Neural cell (in vitro differentiated cells): ENCODE measurements at regions not wholly inside any gene's neighbourhood (a gene's known extent, or its start where the extent isn't known, plus 50 kb on each side); places are given as distances from the start of the nearest gene placed in this dataset.

Experiments used
- H2AFZ ChIP-seq: fragments of 200-600, 300-800 bp; sonication (generic), shearing (Covaris generic); 2 replicates; pipeline ENCODE4 v1.6.0; 2014; ENCODE audit warnings: low read depth, mild to moderate bottlenecking, antibody characterized with exemption, low read length, moderate library complexity
- H3F3A ChIP-seq: fragments of 200-600 bp; shearing (Covaris generic); 2 replicates; pipeline ENCODE4 v1.6.1; 2016; ENCODE audit warnings: mild to moderate bottlenecking, moderate library complexity, mixed read lengths, antibody characterized with exemption, low read length; ENCODE audit not compliant: insufficient read depth, poor library complexity, severe bottlenecking
- H3K27ac ChIP-seq: fragments of 200-600, 300-800 bp; sonication (generic), shearing (Covaris generic); 2 replicates; pipeline ENCODE4 v1.5.1; 2014; ENCODE audit warnings: mild to moderate bottlenecking, low read length, moderate library complexity
- H3K27me3 ChIP-seq: fragments of 300-800, 200-600 bp; sonication (generic), shearing (Covaris generic); 2 replicates; pipeline ENCODE4 v1.6.0; 2014; ENCODE audit warnings: mild to moderate bottlenecking, low read depth, low read length, moderate library complexity; ENCODE audit not compliant: insufficient read depth
- H3K36me3 ChIP-seq: fragments of 300-800, 200-600 bp; sonication (generic), shearing (Covaris generic); 2 replicates; pipeline ENCODE4 v1.5.1; 2014; ENCODE audit warnings: mild to moderate bottlenecking, antibody characterized with exemption, low read length, moderate library complexity; ENCODE audit not compliant: insufficient read depth
- H3K4me2 ChIP-seq: fragments of 300-800, 200-600 bp; sonication (generic), shearing (Covaris generic); 2 replicates; pipeline ENCODE4 v1.6.0; 2014; ENCODE audit warnings: mild to moderate bottlenecking, low read length
- H3K4me3 ChIP-seq: fragments of 300-800, 200-600 bp; sonication (generic), shearing (Covaris generic); 2 replicates; pipeline ENCODE4 v1.5.1; 2014; ENCODE audit warnings: mild to moderate bottlenecking, low read length, moderate library complexity
- H3K79me2 ChIP-seq: fragments of 200-600 bp; shearing (Covaris generic); replicated peaks from 2 replicates; pipeline ENCODE4 v1.6.0; 2014; ENCODE audit warnings: mild to moderate bottlenecking, low read length, moderate library complexity; ENCODE audit not compliant: insufficient read depth
- H3K9ac ChIP-seq: fragments of 300-800, 200-600 bp; sonication (generic), shearing (Covaris generic); 2 replicates; pipeline ENCODE4 v1.6.1; 2016; ENCODE audit warnings: mild to moderate bottlenecking, low read length, mixed read lengths
- H3K9me2 ChIP-seq: fragments of 200-600 bp; shearing (Covaris generic); 2 replicates; pipeline ENCODE4 v1.6.1; 2016; ENCODE audit warnings: mild to moderate bottlenecking, low read length, mixed read lengths; ENCODE audit not compliant: insufficient read depth
- H3K9me3 ChIP-seq: fragments of 200-600, 300-800 bp; sonication (generic), shearing (Covaris generic); 2 replicates; pipeline ENCODE4 v1.6.1; 2016; ENCODE audit warnings: mild to moderate bottlenecking, mixed run types, low read length, moderate library complexity, mixed read lengths
- H4K20me1 ChIP-seq: fragments of 200-600 bp; shearing (Covaris generic); 2 replicates; pipeline ENCODE4 v1.6.1; 2016; ENCODE audit warnings: mild to moderate bottlenecking, mixed run types; ENCODE audit not compliant: insufficient read depth
- EP300 ChIP-seq: fragments of 450-650 bp; conservative IDR thresholded peaks from 2 replicates; pipeline ENCODE4 v1.6.1; 2014; ENCODE audit warnings: antibody characterized with exemption, mild to moderate bottlenecking, moderate library complexity; ENCODE audit not compliant: poor library complexity, severe bottlenecking
- EZH2 ChIP-seq: fragments of 200-600, 300-800 bp; shearing (Covaris generic), sonication (generic); IDR thresholded peaks from 2 replicates; pipeline ENCODE4 v1.6.1; 2014; ENCODE audit warnings: antibody characterized with exemption, low read length, borderline replicate concordance, mild to moderate bottlenecking; ENCODE audit not compliant: insufficient read depth, poor library complexity, severe bottlenecking
- MXI1 ChIP-seq: fragments of 450-650 bp; conservative IDR thresholded peaks from 2 replicates; pipeline ENCODE4 v1.6.1; 2014; ENCODE audit warnings: antibody characterized with exemption, mild to moderate bottlenecking; ENCODE audit not compliant: poor library complexity, severe bottlenecking
- POLR2AphosphoS5 ChIP-seq: IDR thresholded peaks from 2 replicates; pipeline ENCODE4 v1.6.1; 2012
- RAD21 ChIP-seq: fragments of 450-650 bp; conservative IDR thresholded peaks from 2 replicates; pipeline ENCODE4 v1.6.1; 2014; ENCODE audit warnings: antibody characterized with exemption, mild to moderate bottlenecking, moderate library complexity
- SMC3 ChIP-seq: fragments of 450-650 bp; conservative IDR thresholded peaks from 2 replicates; pipeline ENCODE4 v1.6.1; 2014; ENCODE audit warnings: antibody characterized with exemption, mild to moderate bottlenecking, moderate library complexity; ENCODE audit not compliant: poor library complexity
- TAF1 ChIP-seq: IDR thresholded peaks from 2 replicates; pipeline ENCODE4 v1.6.1; 2012; ENCODE audit warnings: low read depth
- TF ChIP-seq, protein P1 (sequence below): fragments of 450-650 bp; IDR thresholded peaks from 2 replicates; pipeline ENCODE4 v1.5.1; 2014; ENCODE audit warnings: antibody characterized with exemption, mild to moderate bottlenecking, moderate library complexity; ENCODE audit not compliant: poor library complexity, severe bottlenecking
- TF ChIP-seq, protein P2 (sequence below): IDR thresholded peaks from 2 replicates; pipeline ENCODE4 v1.6.1; 2012; ENCODE audit warnings: borderline replicate concordance

DNA sequence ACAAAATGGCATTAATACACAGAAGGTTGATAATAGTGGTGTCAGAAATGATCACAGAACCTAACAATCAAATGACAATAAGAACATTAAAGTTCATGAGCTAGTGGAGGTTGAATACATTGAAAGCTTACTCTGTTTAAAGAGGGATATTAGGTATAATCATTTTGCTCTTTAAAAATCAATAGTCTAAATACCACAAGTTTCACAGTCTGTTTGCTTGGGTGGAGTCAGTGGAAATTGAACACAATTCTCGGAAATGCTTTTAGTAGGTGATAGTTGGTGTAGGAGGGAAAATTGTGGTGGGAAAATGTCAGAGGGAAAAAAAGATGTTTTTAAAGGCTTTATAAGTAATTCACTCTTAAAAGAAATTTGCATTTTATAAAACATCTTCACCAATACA lies 197.1 kb downstream of the GLUD2 start:
- H3K9me2 ChIP-seq = no peaks in the 10 kb centered on the region
- H3K4me2 ChIP-seq = no peak overlapping the region
- no peak overlapping the region for H2AFZ ChIP-seq
- no peaks in the 10 kb centered on the region for H3F3A ChIP-seq
- H3K27ac ChIP-seq = no peak overlapping the region
- H3K79me2 ChIP-seq = no peaks in the 10 kb centered on the region
- H3K9me3 ChIP-seq = no peaks in the 10 kb centered on the region
- H4K20me1 ChIP-seq = no peaks in the 10 kb centered on the region
- TF ChIP-seq EZH2 (no peak), RAD21 (no peak), SMC3 (no peak), MXI1 (no peak), POLR2AphosphoS5 (no peak), EP300 (no peak), TAF1 (no peak)
- TF ChIP-seq, protein P1, sequence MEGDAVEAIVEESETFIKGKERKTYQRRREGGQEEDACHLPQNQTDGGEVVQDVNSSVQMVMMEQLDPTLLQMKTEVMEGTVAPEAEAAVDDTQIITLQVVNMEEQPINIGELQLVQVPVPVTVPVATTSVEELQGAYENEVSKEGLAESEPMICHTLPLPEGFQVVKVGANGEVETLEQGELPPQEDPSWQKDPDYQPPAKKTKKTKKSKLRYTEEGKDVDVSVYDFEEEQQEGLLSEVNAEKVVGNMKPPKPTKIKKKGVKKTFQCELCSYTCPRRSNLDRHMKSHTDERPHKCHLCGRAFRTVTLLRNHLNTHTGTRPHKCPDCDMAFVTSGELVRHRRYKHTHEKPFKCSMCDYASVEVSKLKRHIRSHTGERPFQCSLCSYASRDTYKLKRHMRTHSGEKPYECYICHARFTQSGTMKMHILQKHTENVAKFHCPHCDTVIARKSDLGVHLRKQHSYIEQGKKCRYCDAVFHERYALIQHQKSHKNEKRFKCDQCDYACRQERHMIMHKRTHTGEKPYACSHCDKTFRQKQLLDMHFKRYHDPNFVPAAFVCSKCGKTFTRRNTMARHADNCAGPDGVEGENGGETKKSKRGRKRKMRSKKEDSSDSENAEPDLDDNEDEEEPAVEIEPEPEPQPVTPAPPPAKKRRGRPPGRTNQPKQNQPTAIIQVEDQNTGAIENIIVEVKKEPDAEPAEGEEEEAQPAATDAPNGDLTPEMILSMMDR = no peak
- TF ChIP-seq, protein P2, sequence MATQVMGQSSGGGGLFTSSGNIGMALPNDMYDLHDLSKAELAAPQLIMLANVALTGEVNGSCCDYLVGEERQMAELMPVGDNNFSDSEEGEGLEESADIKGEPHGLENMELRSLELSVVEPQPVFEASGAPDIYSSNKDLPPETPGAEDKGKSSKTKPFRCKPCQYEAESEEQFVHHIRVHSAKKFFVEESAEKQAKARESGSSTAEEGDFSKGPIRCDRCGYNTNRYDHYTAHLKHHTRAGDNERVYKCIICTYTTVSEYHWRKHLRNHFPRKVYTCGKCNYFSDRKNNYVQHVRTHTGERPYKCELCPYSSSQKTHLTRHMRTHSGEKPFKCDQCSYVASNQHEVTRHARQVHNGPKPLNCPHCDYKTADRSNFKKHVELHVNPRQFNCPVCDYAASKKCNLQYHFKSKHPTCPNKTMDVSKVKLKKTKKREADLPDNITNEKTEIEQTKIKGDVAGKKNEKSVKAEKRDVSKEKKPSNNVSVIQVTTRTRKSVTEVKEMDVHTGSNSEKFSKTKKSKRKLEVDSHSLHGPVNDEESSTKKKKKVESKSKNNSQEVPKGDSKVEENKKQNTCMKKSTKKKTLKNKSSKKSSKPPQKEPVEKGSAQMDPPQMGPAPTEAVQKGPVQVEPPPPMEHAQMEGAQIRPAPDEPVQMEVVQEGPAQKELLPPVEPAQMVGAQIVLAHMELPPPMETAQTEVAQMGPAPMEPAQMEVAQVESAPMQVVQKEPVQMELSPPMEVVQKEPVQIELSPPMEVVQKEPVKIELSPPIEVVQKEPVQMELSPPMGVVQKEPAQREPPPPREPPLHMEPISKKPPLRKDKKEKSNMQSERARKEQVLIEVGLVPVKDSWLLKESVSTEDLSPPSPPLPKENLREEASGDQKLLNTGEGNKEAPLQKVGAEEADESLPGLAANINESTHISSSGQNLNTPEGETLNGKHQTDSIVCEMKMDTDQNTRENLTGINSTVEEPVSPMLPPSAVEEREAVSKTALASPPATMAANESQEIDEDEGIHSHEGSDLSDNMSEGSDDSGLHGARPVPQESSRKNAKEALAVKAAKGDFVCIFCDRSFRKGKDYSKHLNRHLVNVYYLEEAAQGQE = no peak
- no peaks in the 10 kb centered on the region for H3K27me3 ChIP-seq
- no peak overlapping the region for H3K4me3 ChIP-seq
- no peak overlapping the region for H3K9ac ChIP-seq
- no peaks in the 10 kb centered on the region for H3K36me3 ChIP-seq

DNA sequence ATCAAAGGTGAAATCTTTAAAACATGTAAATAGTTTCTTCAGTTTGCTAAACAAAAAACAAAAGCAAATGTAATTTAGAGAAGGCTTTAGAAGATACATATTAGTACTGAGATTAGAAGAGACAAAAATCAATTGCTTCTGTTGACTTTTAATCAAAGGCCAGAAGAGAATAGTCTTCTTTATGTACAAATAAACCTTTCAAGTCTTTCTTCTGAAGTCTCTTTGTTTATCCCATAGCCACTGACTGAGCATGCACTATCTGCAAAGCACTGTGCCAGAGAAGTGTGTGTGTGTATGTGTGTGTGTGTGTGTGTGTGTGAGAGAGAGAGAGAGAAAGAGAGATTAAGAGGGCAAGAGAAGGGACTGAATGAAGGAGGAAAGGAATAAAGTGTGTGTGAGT lies 198.4 kb downstream of the GLUD2 start:
- Histone ChIP-seq H3K4me3 (no peak overlapping the region), H3K79me2 (no peaks in the 10 kb centered on the region), H3K27ac (no peak overlapping the region), H3K27me3 (no peaks in the 10 kb centered on the region), H3K36me3 (no peaks in the 10 kb centered on the region), H3K9me3 (no peaks in the 10 kb centered on the region), H2AFZ (no peak overlapping the region), H3F3A (no peaks in the 10 kb centered on the region), H4K20me1 (no peaks in the 10 kb centered on the region), H3K9me2 (no peaks in the 10 kb centered on the region), H3K9ac (no peak overlapping the region), H3K4me2 (no peak overlapping the region)
- TF ChIP-seq TAF1 (no peak), POLR2AphosphoS5 (no peak), EP300 (no peak), RAD21 (no peak), SMC3 (no peak), EZH2 (no peak), MXI1 (no peak)
- TF ChIP-seq, protein P1 = no peak
- TF ChIP-seq, protein P2 = no peak
